GM12872 (cell line): ENCODE measurements at regions not wholly inside any gene's neighbourhood (a gene's known extent, or its start where the extent isn't known, plus 50 kb on each side); places are given as distances from the start of the nearest gene placed in this dataset.

Experiments
- TF ChIP-seq, protein P1 (sequence below): IDR thresholded peaks from 3 replicates; pipeline ENCODE4 v1.5.1; 2011; ENCODE audit warnings: low read depth, mild to moderate bottlenecking, low read length, moderate library complexity; ENCODE audit not compliant: insufficient read depth

DNA sequence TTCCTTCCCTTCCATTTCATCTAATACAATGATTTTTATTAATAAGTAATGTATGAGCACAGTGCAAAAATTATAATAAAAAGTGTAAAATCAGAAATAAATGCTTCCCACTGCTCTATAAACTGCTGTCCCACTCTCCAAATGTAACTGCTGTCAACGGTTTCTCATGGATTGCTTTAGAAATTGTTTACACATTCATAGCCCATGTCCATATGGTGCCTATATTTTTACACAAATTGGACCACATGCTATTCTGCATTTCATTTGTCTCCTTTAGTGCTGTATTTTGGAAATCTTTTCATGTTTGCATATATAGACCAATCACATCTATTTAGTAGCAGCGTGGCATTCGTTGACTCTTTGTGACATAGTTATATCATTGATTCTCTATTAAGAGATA, 164.7 kb upstream of the SLCO3A1 start:
- TF ChIP-seq, protein P1, sequence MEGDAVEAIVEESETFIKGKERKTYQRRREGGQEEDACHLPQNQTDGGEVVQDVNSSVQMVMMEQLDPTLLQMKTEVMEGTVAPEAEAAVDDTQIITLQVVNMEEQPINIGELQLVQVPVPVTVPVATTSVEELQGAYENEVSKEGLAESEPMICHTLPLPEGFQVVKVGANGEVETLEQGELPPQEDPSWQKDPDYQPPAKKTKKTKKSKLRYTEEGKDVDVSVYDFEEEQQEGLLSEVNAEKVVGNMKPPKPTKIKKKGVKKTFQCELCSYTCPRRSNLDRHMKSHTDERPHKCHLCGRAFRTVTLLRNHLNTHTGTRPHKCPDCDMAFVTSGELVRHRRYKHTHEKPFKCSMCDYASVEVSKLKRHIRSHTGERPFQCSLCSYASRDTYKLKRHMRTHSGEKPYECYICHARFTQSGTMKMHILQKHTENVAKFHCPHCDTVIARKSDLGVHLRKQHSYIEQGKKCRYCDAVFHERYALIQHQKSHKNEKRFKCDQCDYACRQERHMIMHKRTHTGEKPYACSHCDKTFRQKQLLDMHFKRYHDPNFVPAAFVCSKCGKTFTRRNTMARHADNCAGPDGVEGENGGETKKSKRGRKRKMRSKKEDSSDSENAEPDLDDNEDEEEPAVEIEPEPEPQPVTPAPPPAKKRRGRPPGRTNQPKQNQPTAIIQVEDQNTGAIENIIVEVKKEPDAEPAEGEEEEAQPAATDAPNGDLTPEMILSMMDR = no peak

DNA sequence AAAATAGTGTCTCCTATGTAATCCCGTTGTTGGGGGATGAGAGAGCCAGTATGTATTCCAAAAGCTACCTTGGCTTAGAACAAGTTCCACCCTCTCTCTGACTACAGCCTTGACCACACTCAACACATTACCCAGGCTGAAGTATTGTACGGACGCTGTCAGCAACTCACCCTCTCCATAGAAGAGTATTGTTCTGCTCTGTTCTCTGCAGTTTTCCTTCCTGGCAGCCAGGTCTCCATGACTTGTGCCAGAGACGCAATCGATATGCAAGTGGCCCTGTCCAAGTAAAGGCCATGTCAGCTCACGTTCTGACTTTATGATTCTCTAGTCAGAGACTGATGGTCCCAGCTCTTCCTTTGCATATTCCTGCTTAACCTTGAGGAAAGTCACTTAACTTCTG, 164.1 kb upstream of the SLCO3A1 start:
- TF ChIP-seq, protein P1 = no peak

DNA sequence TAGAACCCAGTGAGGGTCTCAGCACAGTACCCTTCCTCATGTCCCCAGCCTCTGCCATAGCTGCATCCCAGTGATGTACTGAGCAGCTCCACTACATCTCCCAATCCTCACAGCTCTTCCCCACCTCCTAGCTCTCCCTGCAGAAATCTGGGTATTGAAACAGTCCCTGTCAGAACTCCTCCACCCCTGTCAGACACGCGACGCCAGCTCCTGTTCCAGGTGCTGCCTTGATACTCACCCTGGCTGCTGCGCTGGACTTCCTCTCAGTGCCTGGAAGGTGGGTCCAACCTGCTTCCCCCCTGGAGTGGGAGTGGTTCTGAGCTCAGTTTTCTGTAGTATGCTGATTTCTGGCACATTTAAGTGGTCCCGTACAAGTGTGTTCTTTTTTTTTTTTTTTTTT, 160.9 kb upstream of the SLCO3A1 start:
- TF ChIP-seq, protein P1 = no peak

DNA sequence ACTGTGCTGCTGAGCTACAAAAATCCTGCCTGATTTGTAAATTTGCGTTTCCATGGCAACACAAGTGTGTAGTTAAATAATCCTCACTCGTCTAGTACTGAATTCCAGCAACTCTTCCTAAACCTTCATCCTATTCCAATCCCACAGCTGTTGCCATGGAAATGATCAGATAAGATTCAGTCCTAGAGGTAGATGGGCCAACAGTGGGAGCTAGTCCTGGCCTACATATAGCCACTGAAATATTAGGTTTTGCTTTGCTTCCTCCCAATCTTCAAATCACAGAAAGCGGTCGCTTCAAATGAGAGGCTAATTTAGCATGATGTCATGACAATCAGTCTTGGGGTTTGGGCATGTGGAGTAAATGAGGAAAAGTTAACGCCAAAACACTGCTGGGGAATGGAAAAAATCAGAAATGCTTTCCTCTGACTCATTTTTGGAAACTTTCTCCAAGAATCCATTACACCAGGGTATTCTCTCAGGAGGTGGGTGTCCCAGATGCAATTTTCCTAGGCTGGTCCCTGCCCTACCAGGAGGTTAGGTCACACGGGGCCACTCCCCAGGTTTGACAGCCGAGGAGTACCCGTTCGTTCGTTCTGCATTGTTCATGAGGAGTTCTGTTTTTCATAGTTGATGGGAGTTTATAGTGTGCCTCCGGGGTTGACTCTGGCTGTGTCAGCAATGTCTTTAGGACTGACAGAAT, 159.2 kb upstream of the SLCO3A1 start:
- TF ChIP-seq, protein P1 = no peak

DNA sequence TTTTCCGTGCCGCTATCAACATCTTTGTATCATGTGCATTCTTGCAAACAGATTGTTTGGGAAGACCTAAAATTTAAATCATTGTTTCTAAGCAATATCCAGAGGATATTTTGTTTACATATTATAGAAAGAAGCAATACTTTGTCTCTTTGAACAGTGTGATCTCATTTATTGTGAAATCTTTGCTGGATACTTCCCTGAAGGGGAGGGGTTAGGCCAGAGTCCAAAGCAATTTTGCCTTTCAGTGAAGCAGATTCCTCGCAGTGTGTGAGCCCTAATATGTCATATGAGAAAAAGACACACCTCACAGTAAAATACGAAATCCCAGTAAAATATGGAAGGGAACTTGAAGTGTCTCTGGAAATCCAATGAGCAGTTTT, 158.7 kb upstream of the SLCO3A1 start:
- TF ChIP-seq, protein P1 = no peak

DNA sequence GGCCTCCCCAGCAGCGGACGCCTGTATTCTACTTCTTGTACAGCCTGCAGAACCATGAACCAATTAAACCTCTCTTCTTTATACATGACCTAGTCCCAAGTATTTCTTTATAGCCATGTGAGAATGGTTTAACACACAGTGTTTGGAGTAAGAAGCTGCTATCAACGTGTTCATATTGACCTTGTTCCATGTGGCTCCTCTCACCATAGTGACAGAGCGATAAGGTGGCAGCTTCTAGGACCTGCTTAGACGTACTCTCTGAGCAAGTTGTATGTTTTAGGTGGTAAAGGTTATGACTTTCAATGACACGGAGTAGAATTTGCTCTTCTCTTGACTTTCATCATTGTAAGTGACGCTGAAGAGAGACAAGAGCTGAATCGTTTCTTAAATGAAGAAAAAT, 157.7 kb upstream of the SLCO3A1 start:
- TF ChIP-seq, protein P1 = no peak

DNA sequence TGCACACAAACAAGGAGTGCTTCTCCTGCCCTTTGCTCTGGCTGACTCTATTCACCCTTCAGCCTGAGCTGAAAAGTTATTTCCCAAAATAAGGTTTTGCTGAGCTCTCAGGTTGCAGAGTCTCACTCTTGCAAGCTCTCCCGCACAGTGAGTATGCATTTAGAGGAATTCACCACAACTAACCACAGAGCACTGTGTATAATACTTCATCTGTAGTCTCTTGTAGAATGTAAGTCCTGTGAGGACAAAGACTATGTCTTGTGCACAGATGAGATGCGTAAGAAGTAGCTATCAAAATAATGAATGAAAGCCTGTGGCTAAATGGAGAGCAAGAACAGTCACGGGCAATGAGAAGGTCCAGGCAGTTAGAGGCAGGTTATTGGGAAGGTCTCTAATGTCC, 156.5 kb upstream of the SLCO3A1 start:
- TF ChIP-seq, protein P1 = no peak

DNA sequence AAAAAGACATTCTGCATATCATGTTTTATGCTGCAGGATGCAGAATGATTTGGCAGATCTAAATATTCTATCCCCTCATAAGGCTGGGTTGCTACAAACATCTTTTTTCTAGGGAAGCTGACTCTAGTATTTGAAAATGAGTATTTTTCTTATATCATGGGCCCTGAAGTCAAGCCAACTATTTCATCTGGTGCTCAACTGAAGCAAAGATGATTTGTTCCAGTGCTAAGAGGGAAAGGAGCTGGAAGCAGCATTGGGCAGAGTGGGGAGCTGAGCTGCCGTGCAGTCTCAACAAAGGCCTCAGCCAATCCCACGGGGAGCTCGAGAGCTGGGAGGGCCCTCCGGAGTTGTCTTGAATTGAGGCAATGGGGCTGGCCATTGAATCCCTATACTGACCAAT, 155.3 kb upstream of the SLCO3A1 start:
- TF ChIP-seq, protein P1 = no peak
